Tibial artery (tissue), 4 donors: ENCODE measurements at regions not wholly inside any gene's neighbourhood (a gene's known extent, or its start where the extent isn't known, plus 50 kb on each side); places are given as distances from the start of the nearest gene placed in this dataset.

Source experiments
- DNase-seq, 2 donors: peaks; one replicate each; pipeline ENCODE4 v3.0.0-alpha.2; 2019
- H3K27ac ChIP-seq, 2 donors: fragments of 200-600 bp; sonication (generic) in 1 of 2; 1 replicate in 1 of 2; 2 replicates in 1 of 2; pipeline ENCODE4 v1.5.1; 2018 to 2019; ENCODE audit warnings: mild to moderate bottlenecking in 1 of 2
- H3K27me3 ChIP-seq, 2 donors: fragments of 200-600 bp; sonication (generic) in 1 of 2; one replicate each; pipeline versions ENCODE4 v1.5.1 to v1.6.0; 2016 to 2019
- H3K36me3 ChIP-seq, 3 donors: fragments of 200-600 bp; sonication (generic) in 2 of 3; one replicate each; pipeline ENCODE4 v1.5.1; 2016 to 2019; ENCODE audit warnings: mild to moderate bottlenecking in 2 of 3
- H3K4me1 ChIP-seq, 4 donors: fragments of 200-600 bp; sonication (generic) in 2 of 4; 1 replicate in 3 of 4; 2 replicates in 1 of 4; pipeline ENCODE4 v1.5.1; 2016 to 2019
- H3K4me3 ChIP-seq, 2 donors: fragments of 200-600 bp; sonication (generic) in 1 of 2; 1 replicate in 1 of 2; 2 replicates in 1 of 2; pipeline ENCODE4 v1.5.1; 2018 to 2019; ENCODE audit warnings: mild to moderate bottlenecking in 2 of 2
- H3K9me3 ChIP-seq, 3 donors: fragments of 200-600 bp; sonication (generic) in 1 of 3; one replicate each; pipeline ENCODE4 v1.5.1; 2016 to 2019
- CTCF ChIP-seq, 2 experiments: fragments of 200-600 bp in 1 of 2; fragments of 450-650 bp in 1 of 2; IDR thresholded peaks; one replicate each; pipeline ENCODE4 v1.5.1; 2017 to 2019; ENCODE audit warnings: antibody characterized with exemption in 2 of 2, mild to moderate bottlenecking in 1 of 2, moderate library complexity in 1 of 2
- intact Hi-C: fragments of 100-400 bp; cut with DNase I; formaldehyde crosslinking; loops from one replicate; pipeline ENCODE4 v1.15.0; 2023; ENCODE audit warnings: low total_unique reads

- H3K9me3 ChIP-seq, result no peaks in the 10 kb centered on the region
- no peak overlapping the region for H3K27ac ChIP-seq
- H3K4me1 ChIP-seq, result no peaks in the 10 kb centered on the region
- intact Hi-C loops, result no loop called here
- no peak for DNase-seq
- no peak overlapping the region for H3K4me3 ChIP-seq
- no peak for TF ChIP-seq CTCF (IDR thresholded peaks at IDR 0.05)
- no peaks in the 10 kb centered on the region for H3K36me3 ChIP-seq
- H3K27me3 ChIP-seq, result no peaks in the 10 kb centered on the region
Measured at GRCh38 chr7:115662676-115663075, 367.9 kb downstream of the TFEC start.

GRCh38 chr7:115662120-115662519 is 368.4 kb downstream of the TFEC start:
- intact Hi-C loops, result no loop called here
- no peaks in the 10 kb centered on the region for H3K27me3 ChIP-seq
- H3K36me3 ChIP-seq, result no peaks in the 10 kb centered on the region
- no peak for TF ChIP-seq CTCF (IDR thresholded peaks at IDR 0.05)
- H3K4me1 ChIP-seq, result no peaks in the 10 kb centered on the region
- no peaks in the 10 kb centered on the region for H3K9me3 ChIP-seq
- no peak overlapping the region for H3K4me3 ChIP-seq
- no peak for DNase-seq
- H3K27ac ChIP-seq, result no peak overlapping the region

GRCh38 chr7:115658223-115658622 is 372.3 kb downstream of the TFEC start:
- no peaks in the 10 kb centered on the region for H3K27me3 ChIP-seq
- DNase-seq, result no peak
- H3K4me1 ChIP-seq, result no peaks in the 10 kb centered on the region
- no peaks in the 10 kb centered on the region for H3K36me3 ChIP-seq
- no peak overlapping the region for H3K4me3 ChIP-seq
- no peaks in the 10 kb centered on the region for H3K9me3 ChIP-seq
- TF ChIP-seq CTCF (IDR thresholded peaks at IDR 0.05), result no peak
- intact Hi-C loops, result no loop called here
- no peak overlapping the region for H3K27ac ChIP-seq

- no peak for TF ChIP-seq CTCF (IDR thresholded peaks at IDR 0.05)
- intact Hi-C loops, result no loop called here
- no peak overlapping the region for H3K4me3 ChIP-seq
- H3K27me3 ChIP-seq, result no peaks in the 10 kb centered on the region
- no peaks in the 10 kb centered on the region for H3K9me3 ChIP-seq
- H3K27ac ChIP-seq, result no peak overlapping the region
- no peak for DNase-seq
- no peaks in the 10 kb centered on the region for H3K36me3 ChIP-seq
- no peaks in the 10 kb centered on the region for H3K4me1 ChIP-seq
Measured at GRCh38 chr7:115654384-115655214, 376.0 kb downstream of the TFEC start.

GRCh38 chr7:115649429-115649828 is 381.1 kb downstream of the TFEC start:
- intact Hi-C loops, result no loop called here
- DNase-seq, result no peak
- H3K36me3 ChIP-seq, result no peaks in the 10 kb centered on the region
- H3K9me3 ChIP-seq, result no peaks in the 10 kb centered on the region
- TF ChIP-seq CTCF (IDR thresholded peaks at IDR 0.05), result no peak
- no peak overlapping the region for H3K4me3 ChIP-seq
- no peak overlapping the region for H3K27ac ChIP-seq
- no peaks in the 10 kb centered on the region for H3K27me3 ChIP-seq
- H3K4me1 ChIP-seq, result no peaks in the 10 kb centered on the region
